Osteocyte (in vitro differentiated cells): ENCODE measurements at regions not wholly inside any gene's neighbourhood (a gene's known extent, or its start where the extent isn't known, plus 50 kb on each side); places are given as distances from the start of the nearest gene placed in this dataset.
A peak's percentile ranks its signal among the peaks of the same experiment; 100 is the strongest.

Experiments
- DNase-seq: peaks from one replicate; pipeline ENCODE4 v3.0.0; 2021; ENCODE audit warnings: mixed read lengths; ENCODE audit not compliant: unreplicated experiment; ENCODE audit errors: extremely low spot score
- H3K27ac Mint-ChIP-seq: one replicate; pipeline ENCODE4 v1.8.0; 2021; ENCODE audit warnings: mild to moderate bottlenecking, mixed read lengths; ENCODE audit not compliant: unreplicated experiment
- H3K27me3 Mint-ChIP-seq: one replicate; pipeline ENCODE4 v1.8.0; 2021; ENCODE audit warnings: mixed read lengths; ENCODE audit not compliant: unreplicated experiment
- H3K36me3 Mint-ChIP-seq: one replicate; pipeline ENCODE4 v1.8.0; 2021; ENCODE audit warnings: mixed read lengths; ENCODE audit not compliant: unreplicated experiment
- H3K4me1 Mint-ChIP-seq: one replicate; pipeline ENCODE4 v1.8.0; 2021; ENCODE audit warnings: mixed read lengths; ENCODE audit not compliant: unreplicated experiment
- H3K4me3 Mint-ChIP-seq: one replicate; pipeline ENCODE4 v1.8.0; 2021; ENCODE audit warnings: mild to moderate bottlenecking, moderate library complexity, mixed read lengths; ENCODE audit not compliant: unreplicated experiment
- H3K9me3 Mint-ChIP-seq: one replicate; pipeline ENCODE4 v1.8.0; 2021; ENCODE audit warnings: mixed read lengths; ENCODE audit not compliant: unreplicated experiment
- CTCF ChIP-seq: fragments of 200-600 bp; sonication (generic); IDR thresholded peaks from 2 replicates; pipeline ENCODE4 v1.5.0; 2021; ENCODE audit warnings: antibody characterized with exemption, mild to moderate bottlenecking, moderate library complexity

GRCh38 chr6:12569646-12570045 lies 146.9 kb upstream of the PHACTR1 start:
- Mint-ChIP-seq H3K9me3 (peaks cover 5% of the 10 kb centered on the region), H3K4me1 (peaks cover 26% of the 10 kb centered on the region), H3K27me3 (no peaks in the 10 kb centered on the region), H3K4me3 (no peak overlapping the region), H3K27ac (no peak overlapping the region), H3K36me3 (no peaks in the 10 kb centered on the region)
- DNase-seq = no peak
- TF ChIP-seq CTCF = no peak

GRCh38 chr6:12570461-12571030 lies 146.0 kb upstream of the PHACTR1 start:
- no peaks in the 10 kb centered on the region for H3K27me3 Mint-ChIP-seq
- no peak overlapping the region for H3K4me3 Mint-ChIP-seq
- DNase-seq = no peak
- H3K4me1 Mint-ChIP-seq = peaks cover 26% of the 10 kb centered on the region
- no peaks in the 10 kb centered on the region for H3K9me3 Mint-ChIP-seq
- H3K27ac Mint-ChIP-seq = no peak overlapping the region
- TF ChIP-seq CTCF = no peak
- H3K36me3 Mint-ChIP-seq = no peaks in the 10 kb centered on the region

- H3K9me3 Mint-ChIP-seq = no peaks in the 10 kb centered on the region
- no peak for TF ChIP-seq CTCF
- H3K36me3 Mint-ChIP-seq = no peaks in the 10 kb centered on the region
- DNase-seq = no peak
- peaks cover 45% of the 10 kb centered on the region for H3K4me1 Mint-ChIP-seq
- no peak overlapping the region for H3K4me3 Mint-ChIP-seq
- H3K27ac Mint-ChIP-seq = peak overlapping the region; percentile 79
- H3K27me3 Mint-ChIP-seq = no peaks in the 10 kb centered on the region
Measured at GRCh38 chr6:12572896-12573827, 143.4 kb upstream of the PHACTR1 start.

- Mint-ChIP-seq H3K27ac (peak overlapping the region; percentile 6), H3K9me3 (no peaks in the 10 kb centered on the region), H3K4me1 (peaks cover 44% of the 10 kb centered on the region), H3K36me3 (no peaks in the 10 kb centered on the region), H3K27me3 (no peaks in the 10 kb centered on the region), H3K4me3 (no peak overlapping the region)
- no peak for DNase-seq
- TF ChIP-seq CTCF = no peak
Measured at GRCh38 chr6:12575961-12576360, 140.6 kb upstream of the PHACTR1 start.

GRCh38 chr6:12576389-12576788 lies 140.2 kb upstream of the PHACTR1 start:
- H3K9me3 Mint-ChIP-seq = no peaks in the 10 kb centered on the region
- no peak for TF ChIP-seq CTCF
- no peaks in the 10 kb centered on the region for H3K27me3 Mint-ChIP-seq
- no peak overlapping the region for H3K4me3 Mint-ChIP-seq
- H3K27ac Mint-ChIP-seq = peak overlapping the region; percentile 89
- DNase-seq = no peak
- H3K4me1 Mint-ChIP-seq = peaks cover 44% of the 10 kb centered on the region
- H3K36me3 Mint-ChIP-seq = no peaks in the 10 kb centered on the region
